GM12864 (cell line): ENCODE measurements at regions not wholly inside any gene's neighbourhood (a gene's known extent, or its start where the extent isn't known, plus 50 kb on each side); places are given as distances from the start of the nearest gene placed in this dataset.
A peak's percentile ranks its signal among the peaks of the same experiment; 100 is the strongest.

ENCODE experiments used
- DNase-seq: peaks from one replicate; pipeline ENCODE4 v3.0.0-alpha.2; 2011; ENCODE audit warnings: low read depth
- H3K4me3 ChIP-seq: 2 replicates; pipeline ENCODE4 v1.5.1; 2011; ENCODE audit warnings: mild to moderate bottlenecking, low read depth, low read length, control low read depth
- CTCF ChIP-seq: IDR thresholded peaks from 2 replicates; pipeline ENCODE4 v1.5.1; 2011; ENCODE audit warnings: low read depth, mild to moderate bottlenecking, moderate library complexity, low read length, control low read depth, inconsistent platforms; ENCODE audit errors: missing control alignments

- no peak overlapping the region for H3K4me3 ChIP-seq
- DNase-seq: no peak
- TF ChIP-seq CTCF: no peak
These were observed 130.9 kb upstream of the ADCY1 start for GRCh38 chr7:45443263-45443662.

DNA sequence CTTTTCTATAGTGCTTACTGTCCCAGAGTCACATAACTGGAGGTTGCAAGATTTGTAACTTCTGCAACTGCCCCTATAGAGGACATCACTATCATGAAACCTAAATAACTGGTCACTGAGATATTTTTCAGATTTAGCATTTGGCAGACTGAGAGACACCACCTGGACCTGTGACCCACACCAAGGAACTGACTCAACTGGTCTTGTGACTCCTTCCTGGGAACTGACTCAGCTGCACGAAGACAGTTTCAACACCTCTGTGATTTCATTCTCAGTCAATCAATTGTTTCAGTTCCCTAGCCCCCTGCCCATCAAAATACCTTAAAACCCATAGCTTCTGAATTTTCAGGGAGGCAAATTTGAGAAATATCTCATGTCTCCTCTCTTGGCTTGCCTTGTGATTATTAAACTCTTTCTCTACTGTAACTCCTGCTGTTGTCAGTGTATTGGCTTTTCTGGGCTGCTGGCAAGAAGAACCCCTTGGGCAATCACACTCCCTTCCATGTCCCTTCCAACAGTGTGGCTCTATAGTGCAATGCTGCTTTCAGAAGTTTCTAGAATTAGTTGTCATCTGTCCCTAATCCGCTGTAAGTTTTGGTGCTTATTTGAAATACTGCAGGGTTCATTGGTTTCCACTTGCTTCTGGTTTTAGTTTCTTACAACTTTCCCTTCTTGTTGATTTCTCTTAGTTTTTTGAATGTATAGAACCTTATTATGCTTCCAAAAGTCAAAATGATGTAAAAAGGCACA, 127.8 kb upstream of the ADCY1 start:
- peak; percentile 53 for DNase-seq
- no peak overlapping the region for H3K4me3 ChIP-seq
- no peak for TF ChIP-seq CTCF

DNA sequence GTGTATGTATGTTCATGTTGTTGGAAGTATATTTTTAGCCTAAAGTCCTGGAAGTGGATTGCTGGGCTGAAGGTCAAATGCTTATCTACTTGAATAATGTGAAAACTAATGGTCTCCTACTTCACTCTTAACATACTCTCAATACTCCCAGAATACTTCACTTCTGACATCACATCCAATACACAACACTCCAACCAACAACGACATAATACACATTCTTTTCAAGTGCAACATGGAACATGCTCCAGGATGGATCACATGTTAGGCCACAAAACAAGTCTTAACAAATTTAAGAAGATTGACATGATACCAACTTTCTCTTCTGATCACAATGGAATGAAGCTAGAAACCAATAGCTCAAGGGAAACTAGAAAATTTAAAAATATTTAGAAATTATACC, 126.9 kb upstream of the ADCY1 start:
- TF ChIP-seq CTCF: no peak
- no peak for DNase-seq
- H3K4me3 ChIP-seq: no peak overlapping the region

- no peak overlapping the region for H3K4me3 ChIP-seq
- TF ChIP-seq CTCF: no peak
- DNase-seq: no peak
These were observed 123.5 kb upstream of the ADCY1 start for GRCh38 chr7:45450571-45451204.

DNA sequence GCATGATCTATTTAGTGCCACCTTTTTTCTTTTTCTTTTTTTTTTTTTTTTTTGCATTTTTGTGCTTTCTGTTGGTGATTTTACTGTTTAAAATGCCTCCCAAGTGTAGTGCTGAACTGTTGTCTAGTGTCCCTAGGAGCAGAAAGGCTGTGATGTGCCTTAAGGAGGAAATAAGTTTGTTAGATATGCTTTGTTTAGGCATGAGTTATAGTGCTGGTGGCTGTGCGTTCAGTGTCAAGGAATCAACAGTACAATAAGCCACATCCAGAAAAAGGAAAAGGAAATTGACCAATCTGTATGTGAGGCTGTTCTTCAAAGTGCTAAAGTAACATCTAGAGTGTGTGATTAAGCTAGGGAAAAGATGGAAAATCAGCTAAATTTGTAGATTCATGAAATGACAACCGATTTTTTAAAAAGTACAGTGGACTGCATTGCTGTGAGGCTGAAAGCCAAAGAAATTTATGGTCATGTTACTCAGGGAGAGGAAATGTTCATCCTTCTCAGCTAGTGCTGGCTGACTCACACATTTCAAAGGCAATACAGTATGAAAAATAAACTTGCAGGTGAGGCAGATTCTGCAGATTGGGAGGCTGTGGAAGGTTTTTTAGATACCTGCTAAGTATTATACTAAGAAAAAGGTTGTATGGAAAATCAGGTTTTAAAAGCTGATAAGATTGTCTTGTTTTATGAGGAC, 122.7 kb upstream of the ADCY1 start:
- no peak overlapping the region for H3K4me3 ChIP-seq
- DNase-seq: no peak
- TF ChIP-seq CTCF: no peak

- no peak for TF ChIP-seq CTCF
- no peak overlapping the region for H3K4me3 ChIP-seq
- DNase-seq: no peak
These were observed 119.4 kb upstream of the ADCY1 start for GRCh38 chr7:45454771-45455170.

DNA sequence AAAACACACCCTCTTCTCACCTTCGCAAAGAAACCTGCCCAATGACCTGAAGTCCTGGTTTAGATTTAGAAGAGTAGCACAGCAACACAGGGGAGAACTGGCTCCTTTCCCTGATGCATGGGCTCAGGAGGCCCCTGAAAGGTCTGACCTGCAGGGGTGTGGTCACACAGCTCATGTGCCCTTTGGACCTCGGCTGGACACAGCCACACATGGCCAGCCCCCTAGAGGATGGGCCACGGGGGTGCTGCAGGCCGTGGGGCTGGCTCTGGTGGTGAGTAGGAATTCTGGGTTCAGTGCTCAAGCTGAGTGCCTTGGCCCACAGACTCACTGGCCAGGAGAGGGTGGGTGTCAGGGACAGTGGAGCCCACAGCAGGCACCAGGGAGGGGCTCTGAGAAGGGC, 118.5 kb upstream of the ADCY1 start:
- no peak overlapping the region for H3K4me3 ChIP-seq
- DNase-seq: no peak
- TF ChIP-seq CTCF: no peak
